ENCODE measurements at regions not wholly inside any gene's neighbourhood (a gene's known extent, or its start where the extent isn't known, plus 50 kb on each side); places are given as distances from the start of the nearest gene placed in this dataset.

- DNase-seq (ENCODE audit: extremely low read depth in 1 of 2, low read depth in 1 of 2), result no peak
Measured at GRCh38 chr2:238979636-238980035, 131.8 kb downstream of the TWIST2 start.

- DNase-seq (ENCODE audit: extremely low read depth in 1 of 2, low read depth in 1 of 2), result no peak
Measured at GRCh38 chr2:238985041-238985729, 137.3 kb downstream of the TWIST2 start.

- no peak for DNase-seq (ENCODE audit: extremely low read depth in 1 of 2, low read depth in 1 of 2)
Measured at GRCh38 chr2:238985931-238986446, 138.1 kb downstream of the TWIST2 start.

- no peak for DNase-seq (ENCODE audit: extremely low read depth in 1 of 2, low read depth in 1 of 2)
Measured at GRCh38 chr2:238986491-238987351, 138.8 kb downstream of the TWIST2 start.

GRCh38 chr2:238987352-238987981 lies 139.6 kb downstream of the TWIST2 start:
- no peak for DNase-seq (ENCODE audit: extremely low read depth in 1 of 2, low read depth in 1 of 2)

GRCh38 chr2:238988105-238988504 lies 140.2 kb downstream of the TWIST2 start:
- no peak for DNase-seq (ENCODE audit: extremely low read depth in 1 of 2, low read depth in 1 of 2)

- no peak for DNase-seq (ENCODE audit: extremely low read depth in 1 of 2, low read depth in 1 of 2)
Measured at GRCh38 chr2:238988752-238989151, 140.9 kb downstream of the TWIST2 start.

GRCh38 chr2:238989484-238989883 lies 141.6 kb downstream of the TWIST2 start:
- DNase-seq (ENCODE audit: extremely low read depth in 1 of 2, low read depth in 1 of 2), result no peak

GRCh38 chr2:238994432-238994831 lies 146.5 kb downstream of the TWIST2 start:
- DNase-seq (ENCODE audit: extremely low read depth in 1 of 2, low read depth in 1 of 2), result no peak

GRCh38 chr2:238994876-238995275 lies 147.0 kb downstream of the TWIST2 start:
- DNase-seq (ENCODE audit: extremely low read depth in 1 of 2, low read depth in 1 of 2), result no peak

- DNase-seq (ENCODE audit: extremely low read depth in 1 of 2, low read depth in 1 of 2), result no peak
Measured at GRCh38 chr2:238995634-238996033, 147.7 kb downstream of the TWIST2 start.

GRCh38 chr2:238996331-238997136 lies 148.6 kb downstream of the TWIST2 start:
- no peak for DNase-seq (ENCODE audit: extremely low read depth in 1 of 2, low read depth in 1 of 2)

- no peak for DNase-seq (ENCODE audit: extremely low read depth in 1 of 2, low read depth in 1 of 2)
Measured at GRCh38 chr2:238997137-238997390, 149.2 kb downstream of the TWIST2 start.

GRCh38 chr2:238997684-238998083 lies 149.8 kb downstream of the TWIST2 start:
- DNase-seq (ENCODE audit: extremely low read depth in 1 of 2, low read depth in 1 of 2), result no peak

All from stimulated activated CD8-positive, alpha-beta memory T cell treated with anti-CD3 and anti-CD28 coated beads, Interleukin-7, amount 100 ng/mL, for 48 hours (primary cell).